Activated T-cell treated with anti-CD3 and anti-CD28 coated beads, Interleukin-2, amount 50 U/mL, for 24 hours (primary cell): ENCODE measurements at regions not wholly inside any gene's neighbourhood (a gene's known extent, or its start where the extent isn't known, plus 50 kb on each side); places are given as distances from the start of the nearest gene placed in this dataset.
"Not testable (repeated sequence)": the region's sequence is repeated elsewhere in the genome, so short reads cannot be mapped to it uniquely, and the experiment has no call there.

Experiments
- DNase-seq: peaks from one replicate; pipeline ENCODE4 v3.0.0-alpha.2; 2020
- H3K27ac Mint-ChIP-seq: 2 replicates; pipeline ENCODE4 v1.8.0; 2020; ENCODE audit warnings: mild to moderate bottlenecking, mixed read lengths
- H3K27me3 Mint-ChIP-seq: 2 replicates; pipeline ENCODE4 v1.8.0; 2020; ENCODE audit warnings: mixed read lengths
- H3K36me3 Mint-ChIP-seq: 2 replicates; pipeline ENCODE4 v1.8.0; 2020; ENCODE audit warnings: low read depth, mixed read lengths
- H3K4me1 Mint-ChIP-seq: 2 replicates; pipeline ENCODE4 v1.8.0; 2020; ENCODE audit warnings: low read depth, mixed read lengths
- H3K4me3 Mint-ChIP-seq: 2 replicates; pipeline ENCODE4 v1.8.0; 2020; ENCODE audit warnings: mild to moderate bottlenecking, moderate library complexity, mixed read lengths
- H3K9me3 Mint-ChIP-seq: 2 replicates; pipeline ENCODE4 v1.8.0; 2020; ENCODE audit warnings: mixed read lengths

DNA sequence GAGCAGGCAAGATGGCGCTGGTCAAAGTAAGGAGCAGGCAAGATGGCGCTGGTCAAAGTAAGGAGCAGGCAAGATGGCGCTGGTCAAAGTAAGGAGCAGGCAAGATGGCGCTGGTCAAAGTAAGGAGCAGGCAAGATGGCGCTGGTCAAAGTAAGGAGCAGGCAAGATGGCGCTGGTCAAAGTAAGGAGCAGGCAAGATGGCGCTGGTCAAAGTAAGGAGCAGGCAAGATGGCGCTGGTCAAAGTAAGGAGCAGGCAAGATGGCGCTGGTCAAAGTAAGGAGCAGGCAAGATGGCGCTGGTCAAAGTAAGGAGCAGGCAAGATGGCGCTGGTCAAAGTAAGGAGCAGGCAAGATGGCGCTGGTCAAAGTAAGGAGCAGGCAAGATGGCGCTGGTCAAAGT lies 382.7 kb downstream of the GLRX3 start:
- not testable (repeated sequence) for DNase-seq, H3K36me3 Mint-ChIP-seq, H3K27ac Mint-ChIP-seq, H3K4me3 Mint-ChIP-seq, H3K4me1 Mint-ChIP-seq, H3K9me3 Mint-ChIP-seq, H3K27me3 Mint-ChIP-seq

DNA sequence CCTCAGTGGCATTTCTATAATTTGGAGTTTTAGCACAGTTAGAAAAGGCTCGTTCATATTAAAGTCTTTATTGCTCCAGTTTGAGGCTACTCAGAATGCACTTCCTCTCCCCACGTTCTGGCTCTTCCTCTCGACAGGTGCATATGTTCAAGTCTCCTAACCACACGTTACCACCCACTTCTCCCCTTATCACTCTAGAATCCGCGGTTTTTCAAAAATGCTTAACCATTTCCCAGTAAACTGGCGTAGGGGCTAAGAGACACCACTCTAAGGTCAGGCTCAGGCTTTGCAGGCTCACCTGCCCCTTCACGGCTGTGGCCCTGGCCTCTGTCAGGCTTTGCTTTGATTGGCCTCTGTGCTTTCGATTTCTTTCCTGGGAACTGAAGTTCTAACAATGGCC lies 383.6 kb downstream of the GLRX3 start:
- Mint-ChIP-seq H3K4me1 (no peaks in the 10 kb centered on the region), H3K9me3 (no peaks in the 10 kb centered on the region), H3K4me3 (no peak overlapping the region), H3K27ac (no peak overlapping the region), H3K36me3 (no peaks in the 10 kb centered on the region), H3K27me3 (no peaks in the 10 kb centered on the region)
- no peak for DNase-seq

DNA sequence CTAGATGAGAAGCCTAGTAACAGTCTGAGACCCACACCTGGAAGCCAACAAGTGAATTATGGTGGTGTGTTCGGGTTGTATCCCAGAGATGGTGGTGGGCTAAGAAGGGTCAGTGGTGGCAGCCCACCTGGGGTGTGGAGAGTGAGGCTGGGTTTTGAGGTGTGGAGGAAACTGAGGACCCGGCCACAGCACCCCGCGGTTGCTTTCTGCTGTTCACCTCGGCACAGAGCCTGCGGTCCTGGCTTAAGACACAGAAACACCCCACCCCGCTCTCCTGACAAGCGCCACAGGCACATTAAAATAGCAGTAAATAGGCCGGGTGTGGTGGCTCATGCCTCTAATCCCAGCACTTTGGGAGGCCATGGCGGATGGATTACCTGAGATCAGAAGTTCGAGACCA lies 395.1 kb downstream of the GLRX3 start:
- Mint-ChIP-seq H3K36me3 (no peaks in the 10 kb centered on the region), H3K27ac (no peak overlapping the region), H3K9me3 (peaks cover 2% of the 10 kb centered on the region), H3K4me3 (no peak overlapping the region), H3K27me3 (peaks cover 3% of the 10 kb centered on the region), H3K4me1 (no peaks in the 10 kb centered on the region)
- no peak for DNase-seq

DNA sequence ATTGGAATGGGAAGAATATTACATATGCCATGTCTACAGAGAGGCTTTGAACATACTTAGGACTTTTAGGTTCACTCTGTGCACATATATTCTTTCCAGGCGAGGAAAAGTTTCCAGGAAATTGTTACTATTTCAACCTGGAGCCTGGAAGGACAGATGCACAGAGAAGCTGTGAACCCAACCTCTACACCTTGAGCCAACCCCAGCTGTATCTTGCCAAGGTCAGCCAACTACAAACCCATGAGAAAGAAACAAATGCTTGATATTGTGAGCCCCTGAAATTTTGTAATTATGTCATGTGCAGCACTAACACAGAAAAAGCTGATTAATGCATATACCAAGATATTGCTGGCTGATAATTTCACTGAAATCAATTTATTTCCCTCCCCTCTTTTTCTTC lies 404.9 kb downstream of the GLRX3 start:
- Mint-ChIP-seq H3K27ac (no peak overlapping the region), H3K4me3 (no peak overlapping the region), H3K4me1 (no peaks in the 10 kb centered on the region), H3K36me3 (no peaks in the 10 kb centered on the region), H3K9me3 (peaks cover 8% of the 10 kb centered on the region), H3K27me3 (peaks cover 9% of the 10 kb centered on the region)
- DNase-seq = no peak

DNA sequence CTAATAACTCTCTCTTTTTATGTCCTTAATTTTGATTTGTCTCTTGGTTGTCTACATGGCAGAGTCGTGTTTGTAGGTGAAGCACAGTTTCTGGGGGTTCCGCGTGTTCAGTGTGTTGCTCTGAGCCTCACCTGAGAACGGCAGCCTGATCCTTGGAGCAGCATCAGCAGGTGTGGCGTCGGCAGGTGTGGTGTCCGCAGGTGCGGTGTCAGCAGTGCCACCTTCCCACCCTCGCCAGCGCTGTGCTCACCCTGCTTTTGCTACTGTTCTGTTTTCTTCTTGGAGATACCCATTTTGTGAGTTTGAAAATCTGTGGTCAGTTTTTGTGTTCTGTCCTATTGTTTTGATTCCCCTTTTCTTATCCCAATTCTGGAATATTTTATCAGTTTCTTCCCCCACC lies 406.6 kb downstream of the GLRX3 start:
- Mint-ChIP-seq H3K4me1 (no peaks in the 10 kb centered on the region), H3K36me3 (no peaks in the 10 kb centered on the region), H3K4me3 (no peak overlapping the region), H3K27ac (no peak overlapping the region), H3K27me3 (peaks cover 18% of the 10 kb centered on the region), H3K9me3 (peaks cover 3% of the 10 kb centered on the region)
- DNase-seq = no peak

DNA sequence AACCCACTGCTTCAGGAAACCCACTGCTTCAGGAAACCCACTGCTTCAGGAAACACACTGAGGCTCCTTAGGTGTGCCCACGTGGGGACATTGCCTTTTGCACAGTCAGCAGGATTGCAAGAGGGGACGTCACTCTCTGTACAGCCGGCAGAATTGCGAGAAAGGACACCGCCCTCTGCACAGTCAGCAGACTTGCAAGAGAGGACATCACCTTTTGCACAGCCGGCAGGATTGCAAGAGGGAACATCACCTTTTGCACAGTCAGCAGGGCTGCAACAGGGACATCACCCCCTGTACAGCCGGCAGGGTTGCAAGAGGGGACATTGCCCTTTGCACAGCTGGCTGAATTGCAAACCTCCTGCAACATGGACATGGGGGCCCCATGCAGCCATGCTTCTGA lies 407.6 kb downstream of the GLRX3 start:
- no peaks in the 10 kb centered on the region for H3K36me3 Mint-ChIP-seq
- no peaks in the 10 kb centered on the region for H3K4me1 Mint-ChIP-seq
- H3K27ac Mint-ChIP-seq = no peak overlapping the region
- H3K4me3 Mint-ChIP-seq = no peak overlapping the region
- peaks cover 18% of the 10 kb centered on the region for H3K27me3 Mint-ChIP-seq
- DNase-seq = no peak
- no peaks in the 10 kb centered on the region for H3K9me3 Mint-ChIP-seq

DNA sequence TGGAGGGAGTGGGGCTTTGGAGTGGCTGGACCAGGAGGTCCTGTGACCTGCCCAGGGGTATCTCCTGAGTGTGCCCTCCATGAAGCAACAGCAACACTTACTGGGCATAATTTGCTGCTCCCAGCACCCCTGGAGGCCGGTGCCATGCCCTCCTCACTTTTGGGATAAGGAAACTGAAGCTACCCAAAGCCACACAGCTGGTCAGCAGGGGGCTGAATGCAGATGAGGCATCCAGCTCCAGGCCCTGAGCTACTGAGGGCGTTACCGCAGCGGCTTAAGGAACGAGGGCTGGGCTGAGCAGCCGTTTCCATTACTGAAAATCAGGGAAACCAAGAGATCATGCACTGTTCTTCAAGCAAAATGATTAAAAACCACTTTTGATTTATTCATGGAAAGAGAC lies 408.9 kb downstream of the GLRX3 start:
- Mint-ChIP-seq H3K27ac (no peak overlapping the region), H3K4me1 (no peaks in the 10 kb centered on the region), H3K4me3 (no peak overlapping the region), H3K36me3 (no peaks in the 10 kb centered on the region), H3K9me3 (no peaks in the 10 kb centered on the region), H3K27me3 (peaks cover 18% of the 10 kb centered on the region)
- no peak for DNase-seq

DNA sequence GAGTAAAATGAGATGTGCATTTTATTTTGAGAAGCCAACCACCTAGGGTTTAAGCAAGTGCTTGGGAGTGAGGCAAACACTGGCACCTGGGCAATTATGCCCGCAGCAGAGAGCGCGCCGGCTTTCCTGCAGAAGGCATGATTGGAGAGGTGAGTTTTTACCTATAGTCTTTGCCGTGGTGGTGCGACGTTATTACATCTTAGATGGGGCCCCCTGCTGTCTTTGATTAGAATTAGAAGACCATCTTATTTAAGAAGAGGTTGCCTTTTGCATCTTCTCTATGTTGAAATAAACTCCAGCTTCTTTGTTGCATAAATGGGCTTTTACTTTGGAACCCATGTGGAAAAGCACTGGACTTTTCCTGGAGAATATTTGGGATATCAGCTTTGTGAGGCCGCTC lies 409.5 kb downstream of the GLRX3 start:
- no peaks in the 10 kb centered on the region for H3K4me1 Mint-ChIP-seq
- peaks cover 18% of the 10 kb centered on the region for H3K27me3 Mint-ChIP-seq
- H3K27ac Mint-ChIP-seq = no peak overlapping the region
- H3K36me3 Mint-ChIP-seq = no peaks in the 10 kb centered on the region
- no peaks in the 10 kb centered on the region for H3K9me3 Mint-ChIP-seq
- no peak for DNase-seq
- H3K4me3 Mint-ChIP-seq = no peak overlapping the region

DNA sequence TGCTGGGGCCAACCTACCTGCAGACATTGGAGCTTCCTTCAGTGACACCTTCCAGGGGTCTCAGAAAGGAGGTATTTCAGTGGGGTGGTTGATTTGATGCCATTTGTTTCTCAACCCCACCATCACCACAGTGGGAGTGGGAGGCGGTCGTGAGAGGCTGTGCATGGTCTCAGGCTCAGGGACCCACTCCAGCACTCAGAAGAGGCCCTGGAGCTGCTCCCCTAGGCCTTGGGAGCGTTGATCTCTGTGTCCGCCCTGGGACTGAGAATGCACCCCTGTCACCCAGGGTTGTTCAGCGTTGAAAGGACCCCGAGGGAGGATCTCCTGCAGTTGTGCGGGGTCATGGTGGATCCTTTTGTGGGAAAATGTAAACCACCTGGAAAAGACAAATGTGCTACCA lies 410.6 kb downstream of the GLRX3 start:
- Mint-ChIP-seq H3K4me1 (no peaks in the 10 kb centered on the region), H3K36me3 (no peaks in the 10 kb centered on the region), H3K4me3 (no peak overlapping the region), H3K27ac (no peak overlapping the region), H3K27me3 (peaks cover 18% of the 10 kb centered on the region), H3K9me3 (no peaks in the 10 kb centered on the region)
- DNase-seq = no peak

DNA sequence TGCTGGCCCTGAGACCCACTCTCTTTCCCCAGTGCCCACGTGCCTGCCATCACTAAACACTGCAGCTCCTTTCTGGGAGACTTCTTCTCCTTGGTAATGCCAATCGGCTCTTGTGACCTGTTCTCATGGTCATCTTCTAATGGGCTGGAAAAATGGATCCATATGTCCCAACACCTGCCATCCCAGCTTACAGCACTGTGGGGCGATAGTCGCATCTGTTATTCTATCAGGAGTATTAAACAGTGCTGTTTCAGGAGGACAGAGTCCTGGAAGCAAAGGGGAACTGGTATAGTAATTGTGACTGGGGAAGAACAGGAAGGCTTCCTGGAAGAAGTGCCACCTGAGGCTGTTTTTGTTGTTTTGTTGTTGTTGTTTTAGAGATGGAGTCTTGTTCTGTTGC lies 411.2 kb downstream of the GLRX3 start:
- Mint-ChIP-seq H3K4me3 (no peak overlapping the region), H3K27me3 (peaks cover 18% of the 10 kb centered on the region), H3K4me1 (no peaks in the 10 kb centered on the region), H3K36me3 (no peaks in the 10 kb centered on the region), H3K9me3 (no peaks in the 10 kb centered on the region), H3K27ac (no peak overlapping the region)
- no peak for DNase-seq

DNA sequence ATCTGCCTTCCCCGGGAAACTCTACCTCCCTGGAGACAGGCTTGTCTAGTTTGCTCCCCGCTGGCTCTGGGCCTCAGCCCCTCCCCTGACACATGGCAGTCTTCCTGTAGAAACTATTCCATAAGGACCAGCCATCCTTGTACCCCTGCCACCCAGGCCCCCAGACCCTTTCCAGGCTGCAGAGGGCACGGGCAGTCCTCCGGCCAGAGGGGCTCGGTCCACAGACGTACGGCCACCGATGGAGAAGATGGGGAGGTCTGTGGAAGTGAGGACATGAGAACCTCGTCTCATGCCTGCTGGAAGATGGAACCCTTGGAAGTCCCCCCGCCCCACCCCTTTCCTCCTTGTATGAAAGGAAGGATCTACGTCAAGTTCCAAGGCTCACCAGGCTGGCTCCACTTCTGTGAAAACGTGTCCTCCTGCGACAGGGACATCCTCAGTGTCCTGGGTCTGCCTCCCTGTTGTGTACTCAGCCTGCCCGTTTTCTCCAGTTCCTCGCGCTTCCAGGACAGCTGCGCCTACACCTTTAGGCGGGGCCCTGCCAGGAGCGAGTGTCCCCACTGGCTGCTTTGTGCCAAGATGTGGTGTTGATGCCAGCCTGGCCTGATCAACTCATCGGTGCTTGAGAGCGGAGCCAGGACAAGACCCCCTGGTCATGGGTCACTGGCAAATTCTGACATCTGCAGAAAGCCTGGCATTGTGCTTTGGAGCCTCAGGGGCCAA lies 414.9 kb downstream of the GLRX3 start:
- Mint-ChIP-seq H3K36me3 (no peaks in the 10 kb centered on the region), H3K27ac (no peak overlapping the region), H3K9me3 (no peaks in the 10 kb centered on the region), H3K27me3 (peaks cover 8% of the 10 kb centered on the region), H3K4me3 (no peak overlapping the region), H3K4me1 (no peaks in the 10 kb centered on the region)
- DNase-seq = no peak

DNA sequence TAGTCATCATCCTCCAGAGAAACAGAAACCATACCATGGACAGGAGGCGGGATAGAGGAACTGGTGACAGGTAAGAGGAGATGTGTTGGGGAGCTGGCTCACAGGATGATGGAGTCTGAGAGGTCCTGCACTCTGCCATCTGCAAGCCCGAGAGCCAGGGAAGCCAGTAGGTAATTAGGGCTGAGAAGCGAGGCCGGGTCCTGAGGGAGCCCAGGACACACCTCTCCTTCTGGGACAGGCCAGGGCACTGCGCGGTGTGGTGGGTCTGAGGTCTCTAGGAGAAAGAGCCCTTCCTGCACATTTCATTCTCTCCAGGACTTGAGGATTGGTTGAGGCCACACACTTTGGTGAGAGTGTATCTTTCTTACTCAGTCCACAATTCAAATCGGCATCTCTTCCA lies 415.5 kb downstream of the GLRX3 start:
- Mint-ChIP-seq H3K9me3 (no peaks in the 10 kb centered on the region), H3K4me1 (no peaks in the 10 kb centered on the region), H3K36me3 (no peaks in the 10 kb centered on the region), H3K27me3 (peaks cover 6% of the 10 kb centered on the region), H3K27ac (no peak overlapping the region), H3K4me3 (no peak overlapping the region)
- DNase-seq = no peak

DNA sequence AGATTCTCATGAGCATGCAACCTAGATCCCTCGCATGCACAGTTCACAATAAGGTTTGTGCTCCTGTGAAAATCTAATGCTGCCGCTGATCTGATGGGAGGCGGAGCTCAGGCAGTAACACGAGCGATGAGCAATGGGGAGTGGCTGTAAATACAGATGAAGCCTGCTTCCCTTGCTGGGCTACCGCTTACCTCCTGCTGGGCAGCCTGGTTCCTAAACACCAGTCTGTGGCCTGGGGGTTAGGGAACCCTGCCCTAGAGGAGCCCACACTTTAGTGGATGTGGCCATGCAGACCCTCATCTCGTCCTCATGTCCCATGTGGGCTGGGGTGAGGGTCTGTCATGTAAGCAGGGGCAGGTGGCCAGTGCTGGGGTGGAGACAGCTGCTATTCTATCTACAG lies 417.6 kb downstream of the GLRX3 start:
- Mint-ChIP-seq H3K27ac (no peak overlapping the region), H3K4me1 (no peaks in the 10 kb centered on the region), H3K4me3 (no peak overlapping the region), H3K27me3 (no peaks in the 10 kb centered on the region), H3K9me3 (no peaks in the 10 kb centered on the region), H3K36me3 (no peaks in the 10 kb centered on the region)
- DNase-seq = no peak

DNA sequence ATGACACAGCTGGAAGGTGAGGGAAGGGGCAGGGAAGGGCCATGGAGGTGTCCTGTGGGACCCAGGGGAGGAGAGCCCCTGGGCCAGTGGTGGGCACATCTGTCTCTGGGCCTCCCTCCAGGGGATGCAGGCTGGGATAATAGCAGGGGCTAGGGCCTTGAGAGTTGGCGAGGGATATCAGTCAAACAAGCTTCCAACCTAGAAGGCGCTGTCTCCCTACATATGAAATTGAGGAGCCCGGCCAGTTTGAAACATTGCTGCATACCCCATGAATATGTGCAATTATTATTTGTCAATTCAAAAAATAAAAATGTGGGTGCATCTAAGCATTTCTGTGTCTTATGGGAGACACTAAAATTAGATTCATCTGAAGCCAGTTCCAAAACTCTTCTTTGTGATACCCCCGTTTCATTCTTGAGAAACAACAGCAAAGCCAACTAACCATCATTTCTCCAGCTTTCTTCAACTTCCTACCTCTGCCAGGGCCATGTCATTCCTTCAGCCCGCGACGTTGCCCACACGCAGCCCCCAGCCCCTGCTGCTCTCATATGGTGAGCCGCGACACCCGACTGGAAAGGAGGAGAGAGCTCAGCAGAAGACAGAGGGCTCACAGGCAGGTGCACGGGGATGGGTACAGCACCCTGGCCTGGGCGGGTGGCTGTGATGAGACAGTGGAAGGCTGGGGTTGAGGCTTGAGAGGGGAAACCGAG lies 418.7 kb downstream of the GLRX3 start:
- Mint-ChIP-seq H3K27ac (no peak overlapping the region), H3K9me3 (no peaks in the 10 kb centered on the region), H3K36me3 (no peaks in the 10 kb centered on the region), H3K4me1 (no peaks in the 10 kb centered on the region), H3K4me3 (no peak overlapping the region), H3K27me3 (no peaks in the 10 kb centered on the region)
- DNase-seq = no peak

DNA sequence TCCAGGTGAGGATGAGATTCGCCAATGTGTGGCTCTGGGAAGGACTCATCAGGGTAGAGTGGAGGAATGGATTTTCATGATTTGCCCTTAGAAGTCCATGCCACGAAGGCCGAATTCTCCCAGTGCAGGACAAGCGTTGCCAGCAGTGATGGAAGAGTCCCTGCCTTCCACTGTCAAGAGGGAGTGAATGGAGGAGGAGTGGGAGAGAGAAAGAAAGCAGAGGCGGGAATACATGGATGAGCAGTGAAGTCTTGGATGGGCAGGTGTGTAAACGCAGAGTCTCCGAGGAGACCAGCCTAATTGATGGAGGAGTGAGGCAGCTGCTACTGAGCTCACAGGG lies 419.2 kb downstream of the GLRX3 start:
- no peaks in the 10 kb centered on the region for H3K4me1 Mint-ChIP-seq
- no peaks in the 10 kb centered on the region for H3K36me3 Mint-ChIP-seq
- no peak overlapping the region for H3K27ac Mint-ChIP-seq
- DNase-seq = no peak
- no peaks in the 10 kb centered on the region for H3K27me3 Mint-ChIP-seq
- no peaks in the 10 kb centered on the region for H3K9me3 Mint-ChIP-seq
- H3K4me3 Mint-ChIP-seq = no peak overlapping the region
